H1 (cell line): ENCODE measurements at regions not wholly inside any gene's neighbourhood (a gene's known extent, or its start where the extent isn't known, plus 50 kb on each side); places are given as distances from the start of the nearest gene placed in this dataset.

Source experiments
- CTCF ChIA-PET: fragments of 300-600 bp; sonication (Branson Sonifier 250); formaldehyde crosslinking; loops from one replicate; lab custom pipeline; 2021; ENCODE audit not compliant: partially characterized antibody; lab: Charles Lee
- POLR2A ChIA-PET: fragments of 300-600 bp; sonication (Branson Sonifier 250); formaldehyde crosslinking; loops from one replicate; lab custom pipeline; 2021; ENCODE audit warnings: inconsistent platforms; ENCODE audit not compliant: partially characterized antibody; lab: Charles Lee
- DNase-seq, 2 experiments: peaks; one replicate each; pipeline versions ENCODE4 v3.0.0 to v3.0.0-alpha.2; 2010 to 2022; ENCODE audit warnings: low spot score in 2 of 2, low read depth in 1 of 2, mixed read lengths in 1 of 2
- FAIRE-seq: peaks from 2 replicates; lab custom pipeline; 2011; peaks lifted over from hg19 to GRCh38; lab: Jason Lieb, UNC
- H2AFZ ChIP-seq: 2 replicates; pipeline ENCODE4 v1.8.1; 2012; ENCODE audit warnings: low read length, inconsistent platforms
- H2AK5ac ChIP-seq: 2 replicates; pipeline ENCODE4 v1.6.1; 2013; ENCODE audit warnings: low read depth, low read length
- H2BK120ac ChIP-seq: replicated peaks from 2 replicates; pipeline ENCODE3; 2013; ENCODE audit warnings: low read depth, low read length, inconsistent platforms
- H2BK12ac ChIP-seq: 2 replicates; pipeline ENCODE4 v1.6.1; 2013; ENCODE audit warnings: low read depth, low read length
- H2BK15ac ChIP-seq: 2 replicates; pipeline ENCODE4 v1.6.1; 2013; ENCODE audit warnings: low read length
- H2BK20ac ChIP-seq: 2 replicates; pipeline ENCODE4 v1.6.1; 2013; ENCODE audit warnings: low read length
- H2BK5ac ChIP-seq: 2 replicates; pipeline ENCODE4 v1.6.1; 2013; ENCODE audit warnings: low read depth, low read length
- H3K14ac ChIP-seq: 2 replicates; pipeline ENCODE4 v1.6.1; 2013; ENCODE audit warnings: inconsistent platforms; ENCODE audit not compliant: insufficient read length
- H3K18ac ChIP-seq: 2 replicates; pipeline ENCODE4 v1.6.1; 2013; ENCODE audit warnings: low read length; ENCODE audit errors: extremely low read depth
- H3K23ac ChIP-seq: 2 replicates; pipeline ENCODE4 v1.6.1; 2013; ENCODE audit warnings: inconsistent platforms; ENCODE audit not compliant: insufficient read length
- H3K23me2 ChIP-seq: 2 replicates; pipeline ENCODE4 v1.6.1; 2013; ENCODE audit warnings: low read depth, low read length
- H3K27ac ChIP-seq: 2 replicates; pipeline ENCODE4 v1.6.1; 2011; ENCODE audit warnings: low read depth, low read length, inconsistent platforms
- H3K27me3 ChIP-seq, 4 experiments: replicated peaks in 1 of 4; 1 replicate in 1 of 4; 2 replicates in 3 of 4; pipeline versions ENCODE4 v1.6.1 to v1.8.1; 2011 to 2013; ENCODE audit warnings: low read length in 3 of 4, mild to moderate bottlenecking in 3 of 4, inconsistent platforms in 2 of 4, mixed read lengths in 2 of 4, moderate library complexity in 1 of 4; ENCODE audit not compliant: control insufficient read depth in 3 of 4, insufficient read depth in 3 of 4; ENCODE audit errors: extremely low read depth in 1 of 4
- H3K36me3 ChIP-seq, 4 experiments: 2 replicates each; pipeline versions ENCODE4 v1.6.1 to v1.8.1; 2011 to 2013; ENCODE audit warnings: mild to moderate bottlenecking in 4 of 4, low read length in 3 of 4, moderate library complexity in 2 of 4, control low read depth in 1 of 4, inconsistent platforms in 1 of 4; ENCODE audit not compliant: insufficient read depth in 4 of 4, control insufficient read depth in 2 of 4
- H3K4ac ChIP-seq: replicated peaks from 2 replicates; pipeline ENCODE3; 2013; ENCODE audit warnings: low read length, low read depth, mixed read lengths, inconsistent platforms; ENCODE audit not compliant: insufficient read length
- H3K4me1 ChIP-seq, 4 experiments: replicated peaks in 1 of 4; 1 replicate in 1 of 4; 2 replicates in 3 of 4; pipeline versions ENCODE4 v1.6.1 to v1.8.1; 2011 to 2013; ENCODE audit warnings: low read length in 3 of 4, inconsistent platforms in 2 of 4, mixed read lengths in 1 of 4; ENCODE audit not compliant: insufficient read depth in 4 of 4, control insufficient read depth in 3 of 4
- H3K4me2 ChIP-seq, 2 experiments: 2 replicates each; pipeline versions ENCODE4 v1.6.1 to v1.8.1; 2011 to 2013; ENCODE audit warnings: low read depth in 2 of 2, low read length in 2 of 2, control low read depth in 1 of 2, inconsistent platforms in 1 of 2, mild to moderate bottlenecking in 1 of 2; ENCODE audit not compliant: insufficient read depth in 1 of 2
- H3K4me3 ChIP-seq, 4 experiments: fragments of 200-600, 300-600 bp in 1 of 4; sonication (generic), shearing (Covaris generic), sonication (Bioruptor Twin) in 1 of 4; 2 replicates each; pipeline versions ENCODE4 v1.5.1 to v1.8.1; 2011 to 2016; ENCODE audit warnings: low read length in 4 of 4, low read depth in 3 of 4, control low read depth in 2 of 4, inconsistent platforms in 2 of 4, mild to moderate bottlenecking in 2 of 4, mixed read lengths in 1 of 4, moderate library complexity in 1 of 4; ENCODE audit not compliant: insufficient read depth in 2 of 4; ENCODE audit errors: extremely low read depth in 1 of 4
- H3K56ac ChIP-seq: replicated peaks from 2 replicates; pipeline ENCODE3; 2013; ENCODE audit warnings: low read depth, mild to moderate bottlenecking, mixed read lengths, low read length, inconsistent platforms; ENCODE audit not compliant: insufficient read length
- H3K79me1 ChIP-seq: 2 replicates; pipeline ENCODE4 v1.6.1; 2013; ENCODE audit warnings: low read depth, low read length, control low read depth
- H3K79me2 ChIP-seq, 2 experiments: 2 replicates each; pipeline versions ENCODE4 v1.6.1 to v1.8.1; 2012 to 2013; ENCODE audit warnings: low read length in 2 of 2, mild to moderate bottlenecking in 2 of 2, inconsistent platforms in 1 of 2; ENCODE audit not compliant: insufficient read depth in 2 of 2, control insufficient read depth in 1 of 2
- H3K9ac ChIP-seq, 4 experiments: replicated peaks in 1 of 4; 1 replicate in 1 of 4; 2 replicates in 3 of 4; pipeline versions ENCODE4 v1.6.1 to v1.8.1; 2011 to 2013; ENCODE audit warnings: low read depth in 3 of 4, low read length in 3 of 4, control low read depth in 2 of 4, mild to moderate bottlenecking in 2 of 4, moderate library complexity in 2 of 4, inconsistent platforms in 1 of 4; ENCODE audit errors: extremely low read depth in 1 of 4
- H3K9me3 ChIP-seq, 2 experiments: 2 replicates each; pipeline versions ENCODE4 v1.6.1 to v1.8.1; 2012 to 2013; ENCODE audit warnings: mild to moderate bottlenecking in 2 of 2, moderate library complexity in 2 of 2, control low read depth in 1 of 2, inconsistent platforms in 1 of 2, low read depth in 1 of 2, low read length in 1 of 2, mixed read lengths in 1 of 2; ENCODE audit not compliant: insufficient read depth in 2 of 2
- H4K20me1 ChIP-seq, 2 experiments: replicated peaks in 1 of 2; 2 replicates each; pipeline versions ENCODE3 to v1.8.1; 2011 to 2013; ENCODE audit warnings: inconsistent platforms in 2 of 2, low read length in 2 of 2, mild to moderate bottlenecking in 1 of 2; ENCODE audit not compliant: insufficient read depth in 2 of 2, control insufficient read depth in 1 of 2
- H4K5ac ChIP-seq: 2 replicates; pipeline ENCODE4 v1.6.1; 2013; ENCODE audit warnings: low read length, low read depth, mixed read lengths, inconsistent platforms; ENCODE audit not compliant: insufficient read length
- H4K8ac ChIP-seq: 2 replicates; pipeline ENCODE4 v1.8.0; 2013; ENCODE audit warnings: mild to moderate bottlenecking, moderate library complexity, low read length, inconsistent platforms; ENCODE audit not compliant: insufficient read depth; ENCODE audit errors: extremely low read depth
- H4K91ac ChIP-seq: replicated peaks from 2 replicates; pipeline ENCODE3; 2013; ENCODE audit warnings: low read length, mixed read lengths, inconsistent platforms; ENCODE audit not compliant: insufficient read length
- ATF3 ChIP-seq: IDR thresholded peaks from 2 replicates; pipeline ENCODE4 v1.6.1; 2011; ENCODE audit warnings: low read depth, mild to moderate bottlenecking, low read length; ENCODE audit not compliant: insufficient read depth
- CHD1 ChIP-seq: IDR thresholded peaks from 2 replicates; pipeline ENCODE4 v1.6.1; 2012; ENCODE audit warnings: low read depth, low read length, improper control_type of control experiment
- GABPA ChIP-seq: IDR thresholded peaks from 2 replicates; pipeline ENCODE4 v1.6.1; 2011; ENCODE audit warnings: mild to moderate bottlenecking, low read length, moderate library complexity, borderline replicate concordance; ENCODE audit not compliant: insufficient read depth
- GTF2F1 ChIP-seq: IDR thresholded peaks from 2 replicates; pipeline ENCODE4 v1.6.1; 2012; ENCODE audit warnings: low read depth, low read length, improper control_type of control experiment, borderline replicate concordance
- HDAC2 ChIP-seq, 2 experiments: fragments of 300-600 bp in 1 of 2; sonication (generic) in 1 of 2; IDR thresholded peaks; 2 replicates each; pipeline ENCODE4 v1.6.1; 2011 to 2012; ENCODE audit warnings: low read depth in 2 of 2, low read length in 2 of 2, mild to moderate bottlenecking in 2 of 2, moderate library complexity in 2 of 2, borderline replicate concordance in 1 of 2, inconsistent platforms in 1 of 2
- KDM1A ChIP-seq: fragments of 200-600, 300-600 bp; sonication (generic); IDR thresholded peaks from 2 replicates; pipeline ENCODE4 v1.7.1; 2016; ENCODE audit warnings: mild to moderate bottlenecking, low read length, borderline replicate concordance
- PHF8 ChIP-seq: fragments of 200-600 bp; sonication (generic); conservative IDR thresholded peaks from 2 replicates; pipeline ENCODE4 v1.7.1; 2012; ENCODE audit warnings: low read depth, mild to moderate bottlenecking, inconsistent platforms, low read length, moderate library complexity
- RAD21 ChIP-seq, 2 experiments: IDR thresholded peaks in 1 of 2; conservative IDR thresholded peaks in 1 of 2; 2 replicates each; pipeline ENCODE4 v1.6.1; 2011; ENCODE audit warnings: low read depth in 2 of 2, low read length in 2 of 2, improper control_type of control experiment in 1 of 2, inconsistent platforms in 1 of 2, mild to moderate bottlenecking in 1 of 2, moderate library complexity in 1 of 2
- RFX5 ChIP-seq: IDR thresholded peaks from 2 replicates; pipeline ENCODE4 v1.6.1; 2011; ENCODE audit warnings: low read depth, low read length, improper control_type of control experiment, borderline replicate concordance
- SP4 ChIP-seq: IDR thresholded peaks from 2 replicates; pipeline ENCODE4 v1.6.1; 2012; ENCODE audit warnings: low read length, inconsistent platforms
- TEAD4 ChIP-seq: IDR thresholded peaks from 2 replicates; pipeline ENCODE4 v1.6.1; 2012; ENCODE audit warnings: low read depth, low read length, inconsistent platforms, mixed read lengths
- YY1 ChIP-seq: IDR thresholded peaks from 2 replicates; pipeline ENCODE4 v1.6.1; 2011; ENCODE audit warnings: low read depth, mild to moderate bottlenecking, low read length
- WGBS, 2 experiments: shearing (Covaris generic) in 1 of 2; methylation state at CpG; one replicate each; pipeline versions ENCODE4 v1.1.6 to v1.1.7; 2013 to 2015; ENCODE audit warnings: low lambda C conversion rate in 2 of 2, mixed read lengths in 2 of 2, inconsistent platforms in 1 of 2, low coverage in 1 of 2, missing lambda C conversion rate in 1 of 2; ENCODE audit not compliant: insufficient replicate concordance in 2 of 2, insufficient coverage in 1 of 2, insufficient read length in 1 of 2; ENCODE audit errors: extremely low coverage in 1 of 2, missing lambda C conversion rate in 1 of 2; 5-methylcytosine and 5-hydroxymethylcytosine counted together

GRCh38 chr5:20537911-20538703 lies 550.1 kb upstream of the CDH18 start:
- Histone ChIP-seq H3K27ac (no peak overlapping the region), H2BK5ac (no peak overlapping the region), H3K14ac (no peak overlapping the region), H3K9ac (no peak overlapping the region), H2AFZ (no peak overlapping the region), H3K23me2 (no peaks in the 10 kb centered on the region; the same call in 1 of the 2 replicates), H3K36me3 (no peaks in the 10 kb centered on the region), H3K23ac (no peak overlapping the region), H3K4me1 (no peaks in the 10 kb centered on the region), H3K4me2 (no peak overlapping the region), H2BK15ac (no peak overlapping the region), H4K20me1 (no peaks in the 10 kb centered on the region), H3K56ac (no peak overlapping the region), H3K4ac (no peak overlapping the region), H3K18ac (no peak overlapping the region), H2BK12ac (no peak overlapping the region), H3K79me2 (no peaks in the 10 kb centered on the region), H3K9me3 (0 out of 4 replicates have a peak, but pooled peaks cover 0 to 2% of the 10 kb centered on the region in 2 experiments), H2BK120ac (no peak overlapping the region), H2AK5ac (no peak overlapping the region), H3K27me3 (no peaks in the 10 kb centered on the region), H3K4me3 (no peak overlapping the region), H2BK20ac (no peak overlapping the region), H4K8ac (no peak overlapping the region), H4K5ac (no peak overlapping the region), H3K79me1 (no peaks in the 10 kb centered on the region), H4K91ac (no peak overlapping the region)
- ChIA-PET CTCF (interaction anchor here (0.6 kb wide), 1 partner anchor 22 kb away, joined by 3 read pairs; no protein-coding TSS in a partner anchor), POLR2A (no interaction called here)
- 91% methylated on average over 4 of the region's 4 CpGs; no CpG with 5 or more reads in 1 of the 2 experiments for WGBS, 2 experiments
- FAIRE-seq (no peak), DNase-seq (no peak)
- TF ChIP-seq PHF8 (no peak), RAD21 (IDR thresholded peaks at IDR 0.05 in 1 of 2, conservative IDR thresholded peaks at IDR 0.05 in 1 of 2; ENCODE audit: low read depth in 2 of 2, low read length in 2 of 2) (no peak), RFX5 (no peak), ATF3 (no peak), GABPA (no peak), KDM1A (no peak), GTF2F1 (no peak), HDAC2 (IDR thresholded peaks at IDR 0.05; ENCODE audit: borderline replicate concordance in 1 of 2, low read depth in 2 of 2, low read length in 2 of 2) (no peak), TEAD4 (no peak), CHD1 (no peak), YY1 (no peak), SP4 (no peak)
